ENCODE measurements at regions not wholly inside any gene's neighbourhood (a gene's known extent, or its start where the extent isn't known, plus 50 kb on each side); places are given as distances from the start of the nearest gene placed in this dataset.

- DNase-seq = no peak
Observed at GRCh38 chr10:88083597-88083989, 220.2 kb downstream of the PTEN start.

DNA sequence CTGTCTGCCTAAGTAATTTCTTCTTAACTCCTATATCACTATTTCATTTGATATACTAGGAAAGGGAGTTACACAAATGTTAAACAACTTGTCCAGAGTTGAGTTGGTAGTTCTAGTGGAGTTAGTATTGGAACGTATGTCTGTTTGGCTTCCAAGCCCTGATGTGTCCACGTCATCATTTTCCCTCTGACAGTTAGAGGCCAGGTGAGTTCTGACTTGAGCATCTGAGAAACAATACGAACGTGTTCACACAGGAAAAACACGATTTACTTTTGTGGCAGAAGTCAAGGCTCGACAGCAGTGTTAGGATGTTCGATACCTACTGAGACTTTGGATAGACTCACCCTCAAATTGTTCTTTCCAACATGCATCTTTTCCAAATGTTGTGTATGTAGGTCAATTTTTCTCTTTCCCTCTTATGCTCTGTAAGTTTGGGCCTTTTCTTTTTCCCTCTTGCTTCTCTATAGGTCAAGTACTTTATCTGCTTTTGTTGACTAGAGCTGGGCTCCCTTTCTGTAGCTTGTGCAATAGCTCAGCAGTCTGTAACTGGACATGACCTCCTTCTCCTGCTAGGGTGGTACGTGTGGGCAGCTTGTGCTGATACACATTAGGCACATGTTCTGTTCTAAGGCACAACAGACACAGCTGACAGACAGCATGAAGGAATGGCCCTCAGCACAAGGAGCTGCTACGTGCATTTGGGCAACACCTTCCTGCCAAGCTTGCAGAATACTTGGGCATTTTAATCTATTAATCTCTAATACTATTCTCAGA is 222.9 kb downstream of the PTEN start:
- DNase-seq = no peak

- no peak for DNase-seq
Observed at GRCh38 chr10:88088441-88089340, 225.3 kb downstream of the PTEN start.

DNA sequence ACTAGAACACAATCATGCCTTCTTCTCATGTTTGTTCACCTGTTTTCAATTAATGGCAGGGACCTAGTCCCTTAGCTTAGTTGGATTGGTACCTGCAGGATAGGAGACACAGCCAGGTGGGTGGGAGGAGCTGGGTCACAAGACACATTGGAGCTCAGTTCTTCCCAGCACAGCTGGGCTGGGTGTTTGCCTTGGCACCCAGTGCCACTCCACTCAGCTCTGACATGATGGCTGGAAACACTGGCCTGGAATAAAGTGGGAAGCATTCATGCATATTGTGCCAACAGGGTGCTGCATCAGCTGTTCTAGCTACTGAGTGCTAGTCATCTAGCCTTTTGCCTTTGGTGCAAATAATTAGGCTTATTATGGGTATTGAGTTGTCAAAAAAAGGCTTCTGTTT is 226.1 kb downstream of the PTEN start:
- no peak for DNase-seq

DNA sequence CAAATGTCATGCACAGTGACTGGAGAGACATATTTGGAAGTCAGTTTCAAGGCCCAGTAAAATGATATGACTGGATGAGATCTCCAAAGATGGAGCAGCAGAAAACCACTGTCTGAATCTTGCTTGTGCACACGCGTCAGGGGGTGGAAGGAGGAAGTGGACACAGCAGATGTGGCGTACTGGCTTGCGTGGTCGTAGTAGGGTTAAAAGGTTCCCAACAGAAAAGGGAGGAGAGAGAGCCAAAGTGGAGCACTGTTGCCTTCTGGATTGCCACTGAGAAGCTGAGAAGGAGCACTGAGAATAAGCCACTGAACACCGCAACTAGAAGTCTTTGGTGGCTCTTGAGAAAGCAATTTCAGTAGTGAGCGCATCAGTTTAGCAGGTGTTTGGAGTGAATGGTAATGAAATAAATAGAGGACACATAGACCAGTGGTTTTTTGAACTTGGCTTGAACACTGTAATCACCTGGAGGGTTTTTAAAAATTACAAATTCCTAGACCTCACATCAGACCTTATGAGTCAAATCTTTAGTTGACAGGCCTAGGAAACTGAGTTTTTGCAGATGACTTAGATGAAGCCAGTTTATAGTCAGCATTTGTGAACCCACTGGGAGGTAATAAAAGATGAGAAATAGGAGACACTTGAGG is 227.3 kb downstream of the PTEN start:
- DNase-seq = no peak

DNA sequence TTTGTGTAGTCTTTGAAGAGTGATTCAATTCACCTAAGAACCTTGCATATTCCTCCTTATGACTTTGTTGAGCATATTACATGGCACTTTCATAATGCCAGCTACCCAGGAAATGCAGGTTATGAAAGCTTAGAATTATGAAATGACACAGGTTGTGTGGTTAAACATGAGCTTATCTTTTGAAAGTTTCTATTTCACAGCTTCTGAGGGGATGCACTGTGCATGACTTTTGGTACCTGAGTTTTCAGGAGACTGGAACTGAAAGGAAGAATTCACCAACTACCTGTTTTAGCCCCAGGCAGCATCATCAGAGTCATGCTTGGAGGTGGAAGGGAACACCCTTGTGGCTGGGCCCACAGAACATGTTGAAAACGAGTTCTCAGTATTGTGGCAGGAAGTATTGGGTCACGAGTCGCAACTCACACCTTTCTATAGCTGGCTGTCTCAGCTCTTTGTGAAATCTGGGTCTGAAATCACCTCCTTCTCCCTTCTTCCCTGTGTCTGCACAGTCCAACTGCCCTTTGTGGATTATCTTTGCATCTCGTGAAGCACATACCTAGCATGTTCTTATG is 228.2 kb downstream of the PTEN start:
- peak; percentile 78 for DNase-seq

DNA sequence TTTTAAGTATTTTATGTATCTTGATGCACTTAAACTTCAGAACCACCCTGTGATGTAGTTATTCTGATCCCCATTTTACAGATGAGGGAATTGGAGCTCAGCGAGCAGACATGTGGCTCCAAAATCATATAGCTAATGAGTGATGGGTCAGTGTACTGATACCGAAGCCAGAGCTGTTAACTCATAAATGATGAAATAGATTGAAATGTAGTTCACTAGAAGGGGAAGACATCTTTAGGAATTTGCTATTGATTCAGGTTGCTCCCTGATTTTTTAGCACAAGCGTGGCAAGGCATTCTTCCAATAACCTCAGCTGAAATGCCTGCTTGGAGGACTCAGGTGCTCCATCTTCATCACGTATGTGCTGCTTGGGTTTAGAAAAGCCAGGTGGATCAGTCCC is 228.8 kb downstream of the PTEN start:
- DNase-seq = no peak

GRCh38 chr10:88092973-88093372 is 229.5 kb downstream of the PTEN start:
- no peak for DNase-seq

DNA sequence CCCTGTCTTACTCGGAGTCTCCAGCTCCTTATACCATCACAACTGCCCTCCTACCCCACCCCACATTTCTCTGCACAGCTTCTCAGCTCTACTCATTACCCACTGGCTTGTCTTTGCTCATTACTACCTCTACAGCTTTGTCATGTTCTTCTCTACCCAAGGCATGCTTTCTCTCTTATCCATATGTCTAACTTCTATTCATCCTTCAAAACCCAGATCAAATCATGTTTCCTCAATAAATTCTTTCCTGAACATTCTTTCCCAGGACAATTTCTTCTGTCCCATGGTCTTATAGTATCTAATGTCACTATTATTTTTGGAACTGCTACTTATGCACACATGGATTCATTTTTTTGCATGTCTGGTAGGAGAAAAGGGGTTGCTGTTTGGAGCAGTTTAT is 231.4 kb downstream of the PTEN start:
- DNase-seq = no peak

GRCh38 chr10:88095223-88095721 is 231.8 kb downstream of the PTEN start:
- DNase-seq = no peak

GRCh38 chr10:88095778-88096431 is 232.5 kb downstream of the PTEN start:
- no peak for DNase-seq

GRCh38 chr10:88097092-88097516 is 233.7 kb downstream of the PTEN start:
- no peak for DNase-seq

DNA sequence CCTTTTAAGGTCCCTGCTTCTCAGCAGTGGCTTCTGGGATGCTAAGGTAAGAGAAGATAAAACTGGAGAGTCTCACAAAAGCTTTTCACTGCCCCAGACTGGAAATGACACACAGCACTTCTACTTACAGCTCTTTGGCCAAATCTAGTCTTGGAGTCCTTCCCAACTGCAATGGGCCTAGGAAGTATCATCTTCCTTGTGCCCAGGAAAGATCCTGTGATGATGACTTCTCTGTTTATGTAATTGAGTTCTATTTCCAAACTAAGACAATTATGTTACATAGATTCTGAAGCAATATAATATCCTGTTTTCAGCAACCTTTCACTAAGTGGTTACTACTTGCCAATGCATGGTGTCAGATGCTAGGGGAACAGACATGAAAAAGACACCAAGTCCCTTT is 234.1 kb downstream of the PTEN start:
- no peak for DNase-seq

- DNase-seq = no peak
Observed at GRCh38 chr10:88100281-88100680, 236.9 kb downstream of the PTEN start.

DNA sequence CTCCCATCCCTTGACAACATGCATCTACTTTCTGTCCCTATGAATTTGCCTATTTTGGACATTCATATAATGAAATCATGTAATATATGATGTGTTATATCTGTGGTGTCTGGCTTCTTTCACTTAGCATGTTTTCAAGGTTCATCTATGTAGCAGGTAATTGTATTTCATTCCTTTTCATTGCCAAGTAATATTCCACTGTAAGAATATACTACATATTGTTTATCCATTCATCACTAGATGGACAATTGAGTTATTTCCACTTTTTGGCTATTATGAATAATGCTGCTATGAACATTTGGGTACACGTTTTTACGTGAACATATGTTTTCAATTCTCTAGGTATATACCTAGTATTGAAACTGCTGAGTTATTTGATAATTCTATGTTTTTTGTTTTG is 238.2 kb downstream of the PTEN start:
- DNase-seq = no peak

DNA sequence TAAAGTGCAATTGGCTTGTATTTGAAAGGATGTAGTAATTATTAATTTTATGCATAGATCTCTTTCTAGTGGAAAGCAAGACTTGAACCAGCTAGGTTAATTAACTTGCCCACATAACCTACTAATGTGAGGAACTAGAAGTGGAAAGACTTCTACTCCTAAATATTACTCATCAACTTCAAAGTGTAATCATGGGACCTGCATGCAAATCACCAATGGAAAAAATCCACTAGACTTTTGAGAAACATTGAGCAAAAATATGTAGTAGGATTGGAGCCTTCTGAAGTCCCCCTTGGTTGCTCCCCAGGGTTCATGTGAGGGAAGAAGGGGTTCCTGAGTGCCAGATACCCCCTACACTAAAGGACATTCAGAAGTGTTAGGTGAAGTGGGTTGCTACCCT is 240.2 kb downstream of the PTEN start:
- DNase-seq = no peak

DNA sequence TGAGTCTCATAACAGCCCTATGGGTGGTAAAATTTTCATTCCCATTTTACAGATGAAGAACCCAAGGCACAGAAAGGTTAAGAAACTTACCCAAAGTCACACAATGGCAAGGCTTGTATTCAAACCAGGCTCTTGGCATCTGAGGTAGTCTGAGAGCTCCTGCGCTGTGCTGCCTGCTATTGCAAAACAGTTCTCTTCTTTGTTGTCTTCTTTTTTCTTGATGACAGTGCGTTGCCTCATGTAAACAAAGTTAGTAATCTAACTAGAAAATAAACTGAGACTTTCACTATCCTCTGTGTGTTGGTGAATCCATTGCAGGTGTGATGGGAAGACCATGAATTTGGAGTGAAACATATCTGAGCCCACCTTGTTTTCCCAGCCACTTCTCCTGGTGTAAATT is 240.8 kb downstream of the PTEN start:
- no peak for DNase-seq

GRCh38 chr10:88106366-88106765 is 242.9 kb downstream of the PTEN start:
- no peak for DNase-seq

DNA sequence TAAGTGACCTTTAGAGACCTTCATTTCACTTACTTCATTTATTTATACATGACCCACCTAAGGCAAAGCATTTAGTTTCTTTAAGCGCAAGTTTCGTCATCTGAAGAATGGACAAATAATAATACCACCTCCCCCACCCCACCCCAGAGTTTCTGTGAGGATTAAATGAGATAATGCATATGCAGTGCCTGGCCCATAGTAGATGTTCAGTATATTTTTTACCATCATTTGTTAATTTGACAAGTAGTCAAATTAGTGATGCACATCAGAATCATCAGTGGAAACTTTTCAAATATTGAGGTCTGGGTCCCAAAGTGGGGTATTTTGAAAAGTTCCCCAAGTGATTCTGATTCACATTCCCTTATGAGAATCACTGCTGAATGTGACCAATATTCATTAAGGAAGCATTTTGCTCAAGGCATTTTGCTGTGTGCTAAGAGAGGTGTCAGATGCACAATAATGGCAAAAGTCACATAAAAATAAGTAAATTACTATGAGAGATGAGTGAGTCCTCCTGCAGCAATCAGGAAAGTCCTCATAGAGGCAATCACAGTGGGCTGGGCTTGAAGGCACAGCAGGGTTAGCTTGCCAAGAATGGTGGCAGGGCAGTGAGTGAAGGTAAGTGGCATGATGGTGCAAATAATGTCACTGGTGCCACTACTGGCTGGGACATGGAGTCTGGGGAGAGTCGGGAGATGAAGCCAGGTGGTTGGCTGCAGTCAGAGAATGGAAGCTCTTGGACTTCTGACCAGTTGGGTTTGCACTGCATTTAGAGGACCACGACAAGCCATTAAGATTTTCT is 244.1 kb downstream of the PTEN start:
- no peak for DNase-seq

DNA sequence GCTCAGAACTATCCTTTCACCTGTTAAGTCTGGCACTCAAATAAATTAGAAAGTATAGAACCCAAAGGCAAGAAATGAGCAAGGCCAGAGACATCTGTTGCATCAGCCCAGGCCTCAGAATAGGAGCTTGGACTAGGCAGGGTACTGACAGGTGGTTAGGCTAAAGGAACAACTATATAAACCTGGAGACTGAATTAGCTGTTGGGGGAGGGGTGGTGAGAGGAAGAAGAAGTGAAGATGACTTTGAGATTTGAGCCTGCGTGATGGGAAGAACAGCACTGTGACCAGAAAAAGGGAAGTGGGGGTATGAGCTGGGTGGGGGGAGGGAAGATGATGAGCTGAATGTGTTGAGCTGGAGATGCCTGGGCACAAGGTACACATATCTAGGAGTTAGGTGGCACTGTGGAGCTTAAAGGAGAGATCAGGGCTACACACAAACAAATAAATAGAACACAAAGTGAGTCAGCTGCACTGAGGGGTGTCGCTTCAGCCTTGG is 244.7 kb downstream of the PTEN start:
- no peak for DNase-seq

GRCh38 chr10:88110355-88110754 is 246.9 kb downstream of the PTEN start:
- no peak for DNase-seq

DNA sequence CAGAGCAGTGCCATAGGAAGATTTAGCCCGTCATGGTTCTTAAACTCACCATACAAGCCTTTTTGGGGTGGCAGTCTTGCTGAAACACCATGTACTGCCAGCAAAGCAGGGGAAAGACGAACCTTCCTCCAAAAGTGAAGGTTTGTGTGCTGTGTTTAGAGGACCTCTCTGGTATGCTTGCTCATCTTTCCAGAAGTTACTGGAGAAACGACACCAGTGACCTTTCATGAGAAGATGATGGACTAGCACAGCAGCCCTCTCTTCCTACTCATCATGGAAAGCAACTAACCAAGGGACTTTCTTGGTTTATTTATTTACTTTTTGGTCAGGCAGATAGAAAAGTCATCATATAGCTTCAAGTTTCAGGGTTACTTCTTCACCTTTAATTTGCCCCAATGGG is 247.4 kb downstream of the PTEN start:
- no peak for DNase-seq

All from activated naive CD4-positive, alpha-beta T cell treated with Interleukin-2 at 50 U/mL for 16 hours (primary cell).